OCI-LY7 (cell line): ENCODE measurements at regions not wholly inside any gene's neighbourhood (a gene's known extent, or its start where the extent isn't known, plus 50 kb on each side); places are given as distances from the start of the nearest gene placed in this dataset.

Source experiments
- BruUV-seq: library from RNA; stranded (reverse); fragments of 400-500 nt; replicated peaks from 2 replicates; lab custom pipeline; 2021; lab: Mats Ljungman, UMichigan
- CTCF ChIA-PET: fragments of 300-600 bp; sonication (Branson Sonifier 250); formaldehyde crosslinking; loops from one replicate; lab custom pipeline; 2022; ENCODE audit warnings: antibody characterized with exemption; ENCODE audit not compliant: unreplicated experiment; lab: Charles Lee
- POLR2A ChIA-PET: fragments of 300-600 bp; sonication (Branson Sonifier 250); formaldehyde crosslinking; loops from one replicate; lab custom pipeline; 2022; ENCODE audit warnings: antibody characterized with exemption; lab: Charles Lee
- DNase-seq: peaks from one replicate; pipeline ENCODE4 v3.0.0-alpha.2; 2015; ENCODE audit warnings: low spot score
- H2AFZ ChIP-seq: fragments of 200-600 bp; sonication (generic), shearing (Covaris generic); 2 replicates; pipeline ENCODE4 v1.6.1; 2014; ENCODE audit warnings: mild to moderate bottlenecking, antibody characterized with exemption, low read length, moderate library complexity
- H3K27ac ChIP-seq: fragments of 200-600 bp; sonication (generic); 2 replicates; pipeline ENCODE4 v1.5.1; 2014; ENCODE audit warnings: mixed run types, low read depth, mild to moderate bottlenecking, moderate library complexity, low read length, inconsistent platforms; ENCODE audit not compliant: poor library complexity, severe bottlenecking
- H3K36me3 ChIP-seq: fragments of 200-600 bp; sonication (generic); 2 replicates; pipeline ENCODE4 v1.6.1; 2014; ENCODE audit warnings: mild to moderate bottlenecking, antibody characterized with exemption, low read length, moderate library complexity, mixed read lengths; ENCODE audit not compliant: insufficient read depth
- H3K4me1 ChIP-seq: fragments of 200-600 bp; sonication (generic); 2 replicates; pipeline ENCODE4 v1.5.1; 2014; ENCODE audit warnings: mild to moderate bottlenecking, low read length; ENCODE audit not compliant: insufficient read depth, poor library complexity, severe bottlenecking
- H3K4me2 ChIP-seq: fragments of 200-600 bp; sonication (generic); 2 replicates; pipeline ENCODE4 v1.6.1; 2014; ENCODE audit warnings: mild to moderate bottlenecking, low read length
- H3K4me3 ChIP-seq: fragments of 200-600 bp; sonication (generic); 2 replicates; pipeline ENCODE4 v1.5.1; 2014; ENCODE audit warnings: mild to moderate bottlenecking, low read depth, low read length; ENCODE audit not compliant: poor library complexity, severe bottlenecking
- H3K79me2 ChIP-seq: fragments of 200-600 bp; sonication (generic); 2 replicates; pipeline ENCODE4 v1.6.1; 2016; ENCODE audit warnings: low read depth, mild to moderate bottlenecking, low read length, moderate library complexity, mixed read lengths; ENCODE audit not compliant: insufficient read depth
- H3K9me2 ChIP-seq: fragments of 200-600 bp; sonication (generic); 2 replicates; pipeline ENCODE4 v1.6.1; 2016; ENCODE audit warnings: mild to moderate bottlenecking, low read length, mixed read lengths; ENCODE audit not compliant: insufficient read depth
- H3K9me3 ChIP-seq: fragments of 200-600 bp; sonication (generic); 2 replicates; pipeline ENCODE4 v1.6.1; 2014; ENCODE audit warnings: mild to moderate bottlenecking, mixed run types, low read length, mixed read lengths
- H4K20me1 ChIP-seq: fragments of 200-600 bp; sonication (generic); 2 replicates; pipeline ENCODE4 v1.6.1; 2014; ENCODE audit warnings: mild to moderate bottlenecking, antibody characterized with exemption, low read length, moderate library complexity, mixed read lengths; ENCODE audit not compliant: insufficient read depth
- EZH2phosphoT487 ChIP-seq: fragments of 200-600 bp; sonication (generic); IDR thresholded peaks from 2 replicates; pipeline ENCODE4 v1.6.1; 2018; ENCODE audit warnings: low read depth, borderline replicate concordance, mild to moderate bottlenecking, mixed run types, antibody characterized with exemption, low read length, moderate library complexity, mixed read lengths
- intact Hi-C: fragments of 100-400 bp; cut with micrococcal nuclease; formaldehyde crosslinking; loops from one replicate; pipeline ENCODE4 v1.10.0; 2022; ENCODE audit not compliant: unreplicated experiment
- TF ChIP-seq, protein P1 (sequence below): fragments of 200-600 bp; sonication (generic); conservative IDR thresholded peaks from 2 replicates; pipeline ENCODE4 v1.5.1; 2014; ENCODE audit warnings: mild to moderate bottlenecking, antibody characterized with exemption, low read length, moderate library complexity, mixed read lengths

- Histone ChIP-seq H3K9me2 (no peaks in the 10 kb centered on the region), H3K79me2 (no peaks in the 10 kb centered on the region), H2AFZ (no peak overlapping the region), H3K36me3 (no peaks in the 10 kb centered on the region), H3K4me1 (no peaks in the 10 kb centered on the region), H4K20me1 (no peaks in the 10 kb centered on the region), H3K9me3 (no peaks in the 10 kb centered on the region), H3K4me3 (no peak overlapping the region), H3K27ac (no peak overlapping the region), H3K4me2 (no peak overlapping the region)
- ChIA-PET CTCF (no interaction called here), POLR2A (interaction anchor here (0.6 kb wide), 1 partner anchor 911 kb away, joined by 4 read pairs; no protein-coding TSS in a partner anchor)
- TF ChIP-seq, protein P1, sequence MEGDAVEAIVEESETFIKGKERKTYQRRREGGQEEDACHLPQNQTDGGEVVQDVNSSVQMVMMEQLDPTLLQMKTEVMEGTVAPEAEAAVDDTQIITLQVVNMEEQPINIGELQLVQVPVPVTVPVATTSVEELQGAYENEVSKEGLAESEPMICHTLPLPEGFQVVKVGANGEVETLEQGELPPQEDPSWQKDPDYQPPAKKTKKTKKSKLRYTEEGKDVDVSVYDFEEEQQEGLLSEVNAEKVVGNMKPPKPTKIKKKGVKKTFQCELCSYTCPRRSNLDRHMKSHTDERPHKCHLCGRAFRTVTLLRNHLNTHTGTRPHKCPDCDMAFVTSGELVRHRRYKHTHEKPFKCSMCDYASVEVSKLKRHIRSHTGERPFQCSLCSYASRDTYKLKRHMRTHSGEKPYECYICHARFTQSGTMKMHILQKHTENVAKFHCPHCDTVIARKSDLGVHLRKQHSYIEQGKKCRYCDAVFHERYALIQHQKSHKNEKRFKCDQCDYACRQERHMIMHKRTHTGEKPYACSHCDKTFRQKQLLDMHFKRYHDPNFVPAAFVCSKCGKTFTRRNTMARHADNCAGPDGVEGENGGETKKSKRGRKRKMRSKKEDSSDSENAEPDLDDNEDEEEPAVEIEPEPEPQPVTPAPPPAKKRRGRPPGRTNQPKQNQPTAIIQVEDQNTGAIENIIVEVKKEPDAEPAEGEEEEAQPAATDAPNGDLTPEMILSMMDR: no peak
- TF ChIP-seq EZH2phosphoT487: no peak
- intact Hi-C loops: no loop called here
- no peak for DNase-seq
- BruUV-seq: no TSS peak
These were observed 111.9 kb upstream of the KLHL25 start for GRCh38 chr15:85906640-85907039.

- no peaks in the 10 kb centered on the region for H3K79me2 ChIP-seq
- no peak overlapping the region for H3K4me3 ChIP-seq
- no peaks in the 10 kb centered on the region for H3K4me1 ChIP-seq
- no TSS peak for BruUV-seq
- H3K4me2 ChIP-seq: no peak overlapping the region
- H3K9me3 ChIP-seq: no peaks in the 10 kb centered on the region
- no peak overlapping the region for H3K27ac ChIP-seq
- ChIA-PET POLR2A (no interaction called here), CTCF (no interaction called here)
- H3K9me2 ChIP-seq: no peaks in the 10 kb centered on the region
- no peaks in the 10 kb centered on the region for H3K36me3 ChIP-seq
- H4K20me1 ChIP-seq: no peaks in the 10 kb centered on the region
- DNase-seq: no peak
- no peak overlapping the region for H2AFZ ChIP-seq
- intact Hi-C loops: no loop called here
- no peak for TF ChIP-seq EZH2phosphoT487
- TF ChIP-seq, protein P1: no peak
These were observed 116.1 kb upstream of the KLHL25 start for GRCh38 chr15:85910834-85911233.

GRCh38 chr15:85913461-85913860 lies 118.7 kb upstream of the KLHL25 start:
- H4K20me1 ChIP-seq: no peaks in the 10 kb centered on the region
- H3K4me3 ChIP-seq: no peak overlapping the region
- H3K79me2 ChIP-seq: no peaks in the 10 kb centered on the region
- intact Hi-C loops: no loop called here
- H3K9me3 ChIP-seq: no peaks in the 10 kb centered on the region
- no TSS peak for BruUV-seq
- TF ChIP-seq EZH2phosphoT487: no peak
- TF ChIP-seq, protein P1: no peak
- no peaks in the 10 kb centered on the region for H3K4me1 ChIP-seq
- H3K27ac ChIP-seq: no peak overlapping the region
- H3K4me2 ChIP-seq: no peak overlapping the region
- H3K9me2 ChIP-seq: no peaks in the 10 kb centered on the region
- CTCF ChIA-PET: no interaction called here
- DNase-seq: no peak
- no peak overlapping the region for H2AFZ ChIP-seq
- POLR2A ChIA-PET: no interaction called here
- H3K36me3 ChIP-seq: no peaks in the 10 kb centered on the region
